Mesodermal cell (in vitro differentiated cells): ENCODE measurements at regions not wholly inside any gene's neighbourhood (a gene's known extent, or its start where the extent isn't known, plus 50 kb on each side); places are given as distances from the start of the nearest gene placed in this dataset.
"Not testable (repeated sequence)": the region's sequence is repeated elsewhere in the genome, so short reads cannot be mapped to it uniquely, and the experiment has no call there.

Experiments used
- H3K27ac ChIP-seq: 2 replicates; pipeline ENCODE4 v1.7.0; 2013; ENCODE audit warnings: mild to moderate bottlenecking, low read depth, low read length, moderate library complexity; ENCODE audit not compliant: severe bottlenecking
- H3K36me3 ChIP-seq: 2 replicates; pipeline ENCODE4 v1.7.1; 2013; ENCODE audit warnings: mild to moderate bottlenecking, low read length, moderate library complexity; ENCODE audit not compliant: control insufficient read depth, insufficient read depth
- H3K4me1 ChIP-seq: one replicate; pipeline ENCODE4 v1.7.1; 2013; ENCODE audit warnings: mild to moderate bottlenecking, low read length; ENCODE audit not compliant: insufficient read depth, control insufficient read depth, poor library complexity, severe bottlenecking
- H3K4me3 ChIP-seq: 2 replicates; pipeline ENCODE4 v1.7.0; 2013; ENCODE audit warnings: low read length, control low read depth, mild to moderate bottlenecking; ENCODE audit not compliant: insufficient read depth, poor library complexity, severe bottlenecking; ENCODE audit errors: extremely low read depth
- H3K9me3 ChIP-seq: 2 replicates; pipeline ENCODE4 v1.7.1; 2013; ENCODE audit warnings: mild to moderate bottlenecking, low read length, moderate library complexity; ENCODE audit not compliant: control insufficient read depth
- WGBS, 2 experiments: methylation state at CpG; one replicate each; pipeline ENCODE4 v1.1.5; 2013; ENCODE audit warnings: missing lambda C conversion rate in 2 of 2; ENCODE audit not compliant: insufficient coverage in 2 of 2; 5-methylcytosine and 5-hydroxymethylcytosine counted together

DNA sequence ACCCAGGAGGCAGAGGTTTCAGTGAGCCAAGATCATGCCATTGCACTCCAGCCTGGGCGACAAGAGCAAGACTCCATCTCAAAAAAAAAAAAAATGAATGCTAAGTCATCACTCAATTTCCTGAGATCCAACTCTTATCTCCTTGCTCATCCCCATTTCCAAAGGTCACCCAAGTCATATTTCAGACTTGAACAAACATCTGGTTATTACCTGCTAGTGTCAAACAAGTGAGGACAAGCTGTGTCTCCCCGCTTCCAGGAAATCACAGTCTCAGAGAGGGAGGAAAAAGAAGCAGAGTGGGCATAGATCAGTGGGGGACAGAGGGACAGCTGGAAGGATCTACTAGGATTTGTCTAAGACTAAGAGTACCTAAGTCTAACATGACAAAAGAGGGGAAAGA, 147.5 kb upstream of the FUNDC1 start:
- Histone ChIP-seq H3K36me3 (no peaks in the 10 kb centered on the region), H3K27ac (no peak overlapping the region), H3K4me3 (no peak overlapping the region), H3K4me1 (no peaks in the 10 kb centered on the region), H3K9me3 (no peaks in the 10 kb centered on the region)
- WGBS, 2 experiments: 88 to 100% methylated on average over 1 of the region's 2 CpGs

- H3K4me1 ChIP-seq: no peaks in the 10 kb centered on the region
- H3K36me3 ChIP-seq: no peaks in the 10 kb centered on the region
- H3K9me3 ChIP-seq: no peaks in the 10 kb centered on the region
- no peak overlapping the region for H3K4me3 ChIP-seq
- no peak overlapping the region for H3K27ac ChIP-seq
- 95% methylated on average over 3 of the region's 10 CpGs; no CpG with 5 or more reads in 1 of the 2 experiments for WGBS, 2 experiments
Measured at GRCh38 chrX:44675362-44676024, 132.8 kb upstream of the FUNDC1 start.

- WGBS, 2 experiments: no CpG with 5 or more reads among the region's 2 CpGs
Measured at GRCh38 chrX:44674906-44675305, 132.2 kb upstream of the FUNDC1 start.

DNA sequence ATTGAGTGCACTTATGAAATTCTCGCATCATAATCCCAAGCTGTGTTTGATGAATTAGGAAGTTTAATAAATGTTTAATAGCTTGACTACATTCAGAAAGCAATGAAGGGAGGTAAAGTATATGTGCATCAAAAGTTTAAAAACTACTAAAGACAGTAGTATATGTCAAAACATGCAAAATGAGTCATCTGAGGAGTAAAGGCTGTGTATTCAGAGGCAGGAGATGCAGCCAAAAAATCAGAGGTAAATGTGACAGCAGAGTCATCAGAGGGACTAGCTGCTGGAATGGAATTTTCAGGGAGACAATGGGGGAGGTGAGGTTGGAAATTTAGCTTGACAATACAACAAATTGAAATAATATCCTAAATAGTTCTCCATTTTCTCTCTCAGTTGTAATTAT, 127.0 kb upstream of the FUNDC1 start:
- Histone ChIP-seq H3K4me3 (no peak overlapping the region), H3K27ac (no peak overlapping the region), H3K36me3 (no peaks in the 10 kb centered on the region), H3K4me1 (no peaks in the 10 kb centered on the region), H3K9me3 (no peaks in the 10 kb centered on the region)
- WGBS, 2 experiments: no CpG with 5 or more reads among the region's 1 CpG

More at GRCh38 chrX:44674906-44675305, 132.2 kb upstream of the FUNDC1 start:
- Histone ChIP-seq H3K4me1 (no peaks in the 10 kb centered on the region), H3K9me3 (no peaks in the 10 kb centered on the region), H3K27ac (no peak overlapping the region), H3K4me3 (no peak overlapping the region), H3K36me3 (no peaks in the 10 kb centered on the region)

- WGBS, 2 experiments: no CpG with 5 or more reads among the region's 3 CpGs
- Histone ChIP-seq H3K36me3 (no peaks in the 10 kb centered on the region), H3K4me1 (no peaks in the 10 kb centered on the region), H3K4me3 (no peak overlapping the region), H3K9me3 (no peaks in the 10 kb centered on the region), H3K27ac (no peak overlapping the region)
Measured at GRCh38 chrX:44667771-44668170, 125.1 kb upstream of the FUNDC1 start.

DNA sequence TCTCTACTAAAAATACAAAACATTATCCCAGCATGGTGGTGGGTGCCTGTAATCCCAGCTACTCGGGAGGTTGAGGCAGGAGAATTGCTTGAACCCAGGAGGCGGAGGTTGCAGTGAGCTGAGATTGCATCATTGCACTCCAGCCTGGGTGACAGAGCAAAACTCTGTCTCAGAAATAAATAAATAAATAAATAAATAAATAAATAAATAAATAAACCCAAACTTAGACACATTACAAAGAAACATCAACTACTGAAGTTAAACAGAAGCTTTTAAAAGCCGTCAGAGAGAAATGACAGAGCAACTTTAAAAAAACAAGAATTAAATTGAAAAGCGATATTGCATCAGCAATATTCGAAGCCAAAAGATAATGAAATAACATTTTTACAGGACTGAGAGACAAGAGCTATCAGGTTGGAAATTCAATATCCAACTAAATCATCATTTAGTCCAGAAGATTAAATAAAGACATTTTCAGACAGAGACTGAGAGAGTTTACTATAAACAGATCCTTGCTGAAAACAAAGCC, 115.1 kb upstream of the FUNDC1 start:
- H3K4me1 ChIP-seq, H3K27ac ChIP-seq, H3K4me3 ChIP-seq, H3K36me3 ChIP-seq, H3K9me3 ChIP-seq: not testable (repeated sequence)
- WGBS, 2 experiments: no CpG with 5 or more reads among the region's 5 CpGs

DNA sequence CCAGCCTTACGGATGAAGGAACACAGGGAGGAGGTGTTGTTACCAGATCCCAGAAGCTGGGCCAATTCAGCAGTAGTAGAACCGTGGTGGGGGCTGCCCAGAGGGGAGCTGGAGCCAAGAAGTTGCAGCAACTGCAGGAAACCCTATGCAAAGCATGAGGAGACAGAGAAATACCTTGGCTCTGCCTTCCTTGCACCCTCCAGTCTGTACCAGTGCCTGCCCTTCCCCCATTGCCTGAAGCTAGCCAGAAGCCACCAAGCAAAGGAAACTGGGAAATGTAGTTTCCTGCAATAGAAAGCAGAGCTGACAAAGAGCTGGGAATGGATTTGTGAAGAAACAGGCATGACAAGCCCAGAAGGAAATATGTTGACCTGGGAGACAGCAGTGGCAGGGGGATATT, 108.7 kb upstream of the FUNDC1 start:
- H3K27ac ChIP-seq: no peak overlapping the region
- H3K9me3 ChIP-seq: no peaks in the 10 kb centered on the region
- H3K4me1 ChIP-seq: no peaks in the 10 kb centered on the region
- 40% methylated on average over 1 of the region's 2 CpGs; no CpG with 5 or more reads in 1 of the 2 experiments for WGBS, 2 experiments
- H3K4me3 ChIP-seq: no peak overlapping the region
- H3K36me3 ChIP-seq: no peaks in the 10 kb centered on the region

DNA sequence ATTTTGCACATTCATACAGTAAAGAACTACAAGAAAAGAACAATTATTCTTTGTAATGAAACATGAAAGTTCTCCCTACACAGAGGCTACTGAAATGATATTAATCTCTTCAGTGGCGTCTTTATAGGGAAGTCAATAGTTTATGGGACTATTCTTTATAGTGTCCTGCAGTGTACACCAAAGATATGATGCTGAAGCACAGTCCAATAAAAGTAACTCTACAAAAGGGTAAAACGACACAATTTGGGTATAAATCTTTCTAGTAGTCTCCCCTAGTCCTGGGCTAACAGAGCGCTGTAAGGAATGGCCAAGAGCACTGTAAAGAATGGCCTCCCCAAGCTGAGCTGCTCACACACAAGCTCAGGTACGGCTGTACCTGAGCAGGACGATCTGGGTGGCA, 101.1 kb upstream of the FUNDC1 start:
- H3K27ac ChIP-seq: no peak overlapping the region
- no peaks in the 10 kb centered on the region for H3K4me1 ChIP-seq
- no peaks in the 10 kb centered on the region for H3K36me3 ChIP-seq
- no peak overlapping the region for H3K4me3 ChIP-seq
- no peaks in the 10 kb centered on the region for H3K9me3 ChIP-seq
- 100% methylated on average over 1 to 2 of the region's 5 CpGs for WGBS, 2 experiments

GRCh38 chrX:44637282-44637681, 94.6 kb upstream of the FUNDC1 start:
- Histone ChIP-seq H3K4me3 (no peak overlapping the region), H3K27ac (no peak overlapping the region), H3K4me1 (no peaks in the 10 kb centered on the region), H3K9me3 (no peaks in the 10 kb centered on the region), H3K36me3 (no peaks in the 10 kb centered on the region)
- WGBS, 2 experiments: no CpG with 5 or more reads among the region's 1 CpG

- Histone ChIP-seq H3K9me3 (no peaks in the 10 kb centered on the region), H3K4me1 (no peaks in the 10 kb centered on the region), H3K4me3 (no peak overlapping the region), H3K36me3 (no peaks in the 10 kb centered on the region), H3K27ac (no peak overlapping the region)
- WGBS, 2 experiments: 71% methylated on average over 1 of the region's 4 CpGs; no CpG with 5 or more reads in 1 of the 2 experiments
Measured at GRCh38 chrX:44621078-44621477, 78.4 kb upstream of the FUNDC1 start.

GRCh38 chrX:44619039-44619438, 76.4 kb upstream of the FUNDC1 start:
- H3K9me3 ChIP-seq: no peaks in the 10 kb centered on the region
- H3K36me3 ChIP-seq: no peaks in the 10 kb centered on the region
- no peak overlapping the region for H3K4me3 ChIP-seq
- 100% methylated on average over 1 of the region's 4 CpGs; no CpG with 5 or more reads in 1 of the 2 experiments for whole genome bisulfite sequencing, 2 experiments
- no peak overlapping the region for H3K27ac ChIP-seq
- H3K4me1 ChIP-seq: no peaks in the 10 kb centered on the region
